Epidermal melanocyte (primary cell): ENCODE measurements at regions not wholly inside any gene's neighbourhood (a gene's known extent, or its start where the extent isn't known, plus 50 kb on each side); places are given as distances from the start of the nearest gene placed in this dataset.

Source experiments
- DNase-seq: peaks from one replicate; pipeline ENCODE4 v3.0.0; 2011; ENCODE audit warnings: low spot score; ENCODE audit not compliant: insufficient read length

DNA sequence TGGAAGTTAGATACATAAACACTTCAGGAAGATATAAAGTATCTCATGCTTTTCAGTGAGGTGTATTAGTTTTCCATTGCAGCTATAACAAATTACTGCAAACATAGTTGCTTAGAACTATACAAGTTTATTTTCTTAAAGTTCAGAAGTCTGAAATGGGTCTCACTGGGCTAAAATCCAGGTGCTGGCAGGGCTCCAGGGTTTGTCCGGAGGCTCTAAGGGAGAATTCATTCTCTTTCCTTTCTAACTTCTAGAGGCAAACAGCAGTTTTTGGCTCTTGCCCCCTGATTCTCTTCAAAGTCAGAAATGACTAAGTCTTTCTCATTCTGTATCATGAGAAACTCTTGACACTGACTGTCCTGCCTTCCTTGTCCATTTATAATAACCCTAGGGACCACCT lies 138.8 kb downstream of the AASDHPPT start:
- DNase-seq: no peak

DNA sequence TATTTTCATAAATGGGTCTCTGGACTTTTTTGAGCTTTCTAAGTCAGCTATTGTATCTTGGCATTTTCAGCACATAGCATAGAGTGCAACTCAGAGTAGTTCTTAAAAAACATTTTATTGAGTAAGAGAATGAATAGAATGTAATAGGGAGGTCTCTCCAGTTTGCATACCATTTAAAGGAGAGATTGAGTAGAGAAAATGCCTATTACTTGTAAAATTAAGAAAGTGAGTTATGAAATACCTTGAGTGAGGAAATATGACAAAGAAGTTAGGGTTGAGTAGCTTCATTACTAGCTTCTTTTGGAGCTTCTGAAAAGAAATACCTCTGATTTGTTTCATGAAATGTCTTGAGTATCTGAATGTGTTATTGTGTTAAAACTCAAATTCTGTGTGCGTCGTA lies 140.0 kb downstream of the AASDHPPT start:
- DNase-seq: no peak

DNA sequence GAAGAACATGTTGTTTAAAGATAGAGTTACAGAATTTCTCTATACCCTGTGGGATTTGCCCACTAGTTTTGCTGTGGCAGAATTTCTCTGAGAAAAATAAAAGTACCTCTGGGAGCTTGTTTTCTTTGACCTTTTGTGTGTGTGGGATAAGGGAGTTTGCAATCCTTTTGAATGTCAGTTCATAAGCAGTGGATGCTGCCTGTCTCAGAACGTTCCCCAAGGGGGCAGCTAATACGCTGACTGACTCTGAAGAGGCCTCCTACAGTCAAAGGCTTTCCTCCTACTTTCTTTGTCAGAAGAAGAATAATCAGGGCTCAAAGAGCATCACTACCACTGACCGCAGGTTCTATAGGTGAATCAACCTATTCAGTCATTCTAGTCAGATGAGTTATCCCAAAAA lies 140.6 kb downstream of the AASDHPPT start:
- DNase-seq: no peak

GRCh38 chr11:106222626-106223025 lies 145.2 kb downstream of the AASDHPPT start:
- DNase-seq: no peak

GRCh38 chr11:106224172-106224571 lies 146.7 kb downstream of the AASDHPPT start:
- no peak for DNase-seq

GRCh38 chr11:106228996-106229395 lies 151.5 kb downstream of the AASDHPPT start:
- no peak for DNase-seq

DNA sequence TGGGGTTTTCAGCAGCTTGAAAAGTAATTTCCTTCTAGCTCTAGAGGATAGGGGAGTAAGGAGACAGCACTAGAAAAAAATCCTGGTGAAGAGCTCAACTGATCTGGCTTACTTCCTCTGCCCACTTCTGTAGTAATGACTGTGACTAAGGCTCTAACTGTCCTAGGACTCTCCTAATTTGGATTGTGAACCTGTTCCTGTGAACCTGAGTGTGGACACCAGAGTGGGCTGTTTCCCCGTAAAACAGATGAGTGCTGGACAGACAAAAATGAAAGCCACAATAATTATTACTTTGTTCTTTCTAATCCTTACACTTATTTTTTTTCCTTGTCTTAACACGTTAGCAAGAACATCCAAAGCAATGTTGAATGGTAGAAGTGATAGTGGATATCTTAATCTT lies 154.1 kb downstream of the AASDHPPT start:
- DNase-seq: no peak

- no peak for DNase-seq
Measured at GRCh38 chr11:106233191-106233590, 155.7 kb downstream of the AASDHPPT start.

- no peak for DNase-seq
Measured at GRCh38 chr11:106234794-106235193, 157.3 kb downstream of the AASDHPPT start.

DNA sequence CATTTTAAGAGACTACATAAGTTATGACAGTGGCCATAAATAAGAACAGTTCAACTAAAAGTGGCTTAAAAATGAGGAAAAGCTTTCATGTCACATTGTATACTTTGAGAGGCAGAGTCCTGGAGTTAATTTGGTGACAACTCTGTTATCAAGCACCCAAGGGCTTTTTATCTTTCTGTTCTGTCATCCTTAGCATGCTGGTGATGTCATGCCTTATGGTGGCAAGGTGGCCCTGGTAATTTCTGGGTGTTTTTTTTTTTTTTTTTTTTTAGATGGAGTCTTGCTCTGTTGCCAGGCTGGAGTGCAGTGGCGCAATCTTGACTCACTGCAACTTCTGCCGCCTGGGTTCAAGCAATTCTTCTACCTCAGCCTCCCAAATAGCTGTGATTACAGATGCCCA lies 158.8 kb downstream of the AASDHPPT start:
- no peak for DNase-seq

GRCh38 chr11:106238704-106239360 lies 161.4 kb downstream of the AASDHPPT start:
- no peak for DNase-seq

DNA sequence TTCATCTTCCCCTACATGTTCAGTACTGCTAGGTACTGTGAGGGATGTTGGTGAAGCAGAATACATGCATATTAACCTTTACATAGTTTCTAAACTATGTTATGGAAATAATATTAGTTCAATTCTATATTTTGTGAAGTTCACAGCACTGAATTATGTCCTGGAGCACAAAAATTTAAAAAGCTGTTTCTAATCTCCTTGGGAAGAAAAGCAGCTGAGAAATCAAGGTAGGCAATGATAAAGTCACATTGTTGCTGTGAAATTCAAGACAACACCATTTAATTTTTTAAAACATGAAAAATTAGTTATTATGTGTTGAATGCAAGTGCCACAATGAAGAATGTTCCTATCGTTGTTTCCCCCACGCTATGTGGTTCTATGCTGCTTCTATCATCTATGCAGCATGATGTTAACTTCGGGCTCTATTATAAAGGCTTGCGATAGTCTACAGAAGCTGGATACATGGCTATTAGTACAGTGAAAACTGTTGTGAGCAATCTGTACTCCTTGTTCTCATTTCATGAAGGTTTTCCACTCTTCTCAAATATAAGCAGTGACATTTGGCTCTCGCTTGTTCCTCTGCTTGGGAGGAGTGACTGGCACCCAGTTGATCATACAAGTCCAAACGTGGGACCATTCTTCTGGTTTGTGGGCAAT lies 164.3 kb downstream of the AASDHPPT start:
- no peak for DNase-seq

- no peak for DNase-seq
Measured at GRCh38 chr11:106242718-106243415, 165.4 kb downstream of the AASDHPPT start.

DNA sequence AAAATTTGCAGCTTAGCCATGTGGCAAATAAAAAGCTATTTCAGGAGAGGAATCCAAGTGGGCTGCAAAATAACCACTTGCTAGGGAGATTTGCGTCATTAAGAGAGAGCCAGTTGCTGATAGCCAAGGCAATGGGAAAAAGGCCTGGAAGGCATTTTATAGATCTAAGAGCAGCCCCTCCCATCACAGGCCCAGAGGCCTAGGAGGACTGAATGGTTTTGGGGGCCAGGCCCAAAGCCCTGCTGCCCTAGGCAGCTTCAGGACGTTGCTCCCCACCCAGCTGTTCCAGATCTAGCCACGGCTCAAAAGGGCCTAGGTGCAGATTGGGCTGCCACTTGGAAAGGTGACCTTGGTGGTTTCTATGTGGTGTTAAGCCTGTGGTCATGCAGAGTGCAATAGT lies 169.0 kb downstream of the AASDHPPT start:
- DNase-seq: no peak

DNA sequence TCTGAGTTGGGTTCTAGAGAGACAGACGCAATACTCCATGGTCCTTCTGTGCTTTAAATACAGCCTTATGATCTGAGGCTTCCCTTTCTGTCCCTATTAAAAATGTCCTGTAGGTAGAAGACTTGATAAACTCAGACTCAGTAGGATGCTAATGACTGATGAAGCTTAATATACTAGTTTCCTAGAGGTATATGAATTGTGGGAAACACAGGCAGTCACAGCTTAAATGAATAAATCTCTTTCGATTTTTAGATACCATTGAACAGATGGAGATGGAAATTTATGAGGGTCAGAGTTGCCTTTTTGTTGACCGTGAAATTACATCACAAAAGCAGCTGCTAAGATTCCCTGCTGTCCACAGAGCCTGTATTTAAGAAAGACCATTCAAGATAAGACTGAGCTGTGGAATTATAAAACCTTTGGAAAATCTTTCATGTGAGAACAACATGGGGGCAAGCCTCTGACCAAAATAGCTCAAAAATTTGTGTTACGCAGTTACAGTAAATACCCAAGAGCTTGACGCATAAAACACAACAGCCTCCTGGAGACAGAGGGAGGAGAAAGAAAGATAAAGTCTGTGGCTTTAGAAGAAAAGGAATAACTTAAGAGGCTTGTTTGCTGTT lies 172.3 kb downstream of the AASDHPPT start:
- DNase-seq: no peak

DNA sequence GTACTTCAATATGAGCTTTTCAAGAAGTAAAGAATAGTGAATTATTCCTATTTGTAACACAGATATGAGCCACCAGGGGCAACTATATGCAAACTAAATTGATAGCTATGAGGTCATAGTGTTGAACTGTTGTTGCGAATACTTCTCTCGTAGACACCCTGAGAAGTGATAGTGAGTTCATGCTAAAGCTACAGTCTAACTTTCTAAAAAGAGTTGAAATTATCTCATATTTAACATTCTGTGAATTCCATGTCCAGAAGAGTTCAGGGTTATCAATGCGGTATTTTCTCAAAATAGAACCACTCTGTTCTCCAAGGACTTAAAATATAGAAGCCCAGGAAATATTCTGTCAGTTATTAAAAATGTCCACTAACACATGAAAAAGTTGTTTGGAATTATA lies 185.4 kb downstream of the AASDHPPT start:
- DNase-seq: no peak

DNA sequence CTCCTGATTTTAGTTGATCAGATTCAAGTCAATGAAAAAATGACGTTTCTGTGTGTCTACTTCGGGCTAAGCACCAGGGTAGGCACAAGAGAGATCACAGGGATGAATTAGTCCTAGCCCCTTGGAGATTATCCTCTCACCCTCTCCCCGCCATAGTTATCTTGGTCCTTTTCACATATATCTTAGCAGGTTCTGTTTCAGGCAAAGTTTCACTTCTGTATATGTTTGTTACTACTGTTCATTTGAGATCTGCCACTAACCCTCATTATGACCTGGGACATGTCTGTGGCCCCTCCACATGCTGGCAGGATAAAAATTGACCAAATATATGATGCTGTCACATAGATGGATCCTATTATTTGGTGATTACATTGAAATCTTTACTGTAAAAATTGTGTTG lies 186.1 kb downstream of the AASDHPPT start:
- no peak for DNase-seq

- no peak for DNase-seq
Measured at GRCh38 chr11:106271086-106271485, 193.6 kb downstream of the AASDHPPT start.

GRCh38 chr11:106271686-106272085 lies 194.2 kb downstream of the AASDHPPT start:
- no peak for DNase-seq

DNA sequence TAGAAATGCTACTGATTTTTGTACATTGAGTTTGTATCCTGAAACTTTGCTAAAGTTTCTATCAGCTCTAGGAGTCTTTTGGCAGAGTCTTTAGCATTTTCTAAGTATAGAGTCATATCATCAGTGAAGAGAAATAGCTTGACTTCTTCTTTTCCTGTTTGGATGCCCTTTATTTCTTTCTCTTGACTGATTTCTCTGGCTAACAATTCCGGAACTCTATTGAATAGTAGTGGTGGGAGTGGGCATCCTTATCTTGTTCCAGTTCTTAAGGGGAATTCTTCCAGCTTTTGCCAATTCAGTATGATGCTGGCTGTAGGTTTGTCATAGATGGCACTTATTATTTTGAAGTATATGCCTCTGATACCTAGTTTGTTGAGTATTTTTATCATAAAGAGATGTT lies 197.7 kb downstream of the AASDHPPT start:
- DNase-seq: no peak

DNA sequence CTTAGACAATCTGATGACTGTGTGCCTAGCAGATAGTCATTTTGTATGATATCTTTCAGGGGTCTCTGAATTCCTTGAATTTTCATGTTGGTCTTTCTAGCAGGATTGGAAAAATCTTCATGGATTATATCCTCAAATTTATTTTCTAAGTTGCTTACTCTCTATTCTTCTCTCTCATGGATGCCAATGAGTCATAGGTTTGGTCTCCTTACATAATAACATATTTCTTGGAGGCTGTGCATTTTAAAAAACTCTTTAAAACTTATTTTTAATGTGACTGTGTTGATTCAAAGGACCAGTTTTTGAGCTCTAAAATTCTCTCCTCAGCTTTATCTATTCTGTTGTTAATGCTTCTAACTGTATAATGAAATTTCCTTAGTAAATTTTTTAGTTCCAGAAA lies 198.7 kb downstream of the AASDHPPT start:
- DNase-seq: no peak

DNA sequence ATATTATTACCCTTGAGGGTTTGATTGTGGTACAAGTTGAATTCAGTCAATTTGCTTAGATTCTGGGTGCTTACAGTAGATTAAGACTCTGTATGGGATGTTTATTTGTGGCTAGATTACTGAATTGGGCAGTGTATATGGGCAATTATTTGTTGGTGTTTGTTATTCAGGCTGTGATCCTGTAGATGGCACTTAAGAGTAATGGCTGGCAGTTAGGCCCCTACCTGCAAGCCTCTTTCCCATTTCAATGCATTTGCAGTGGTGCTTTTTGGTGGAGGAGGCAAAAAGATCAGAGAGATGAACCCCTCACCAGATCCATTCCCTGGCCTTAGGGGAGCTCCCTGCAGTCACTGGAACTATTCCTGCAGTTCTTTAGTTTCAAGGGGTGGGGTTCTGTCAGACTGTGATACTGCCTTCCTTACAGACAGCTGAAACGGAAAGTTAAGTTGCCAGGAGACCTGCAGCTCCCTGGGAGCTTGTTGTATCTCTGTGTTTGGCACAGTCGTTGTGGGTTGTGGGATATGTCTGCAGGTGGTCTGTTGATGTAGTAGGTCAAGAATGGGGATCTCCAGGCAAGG lies 199.5 kb downstream of the AASDHPPT start:
- DNase-seq: no peak
